ENCODE measurements at regions not wholly inside any gene's neighbourhood (a gene's known extent, or its start where the extent isn't known, plus 50 kb on each side); places are given as distances from the start of the nearest gene placed in this dataset.

GRCh38 chr13:103598671-103599070, 532.5 kb upstream of the SLC10A2 start:
- TF ChIP-seq, protein P1, sequence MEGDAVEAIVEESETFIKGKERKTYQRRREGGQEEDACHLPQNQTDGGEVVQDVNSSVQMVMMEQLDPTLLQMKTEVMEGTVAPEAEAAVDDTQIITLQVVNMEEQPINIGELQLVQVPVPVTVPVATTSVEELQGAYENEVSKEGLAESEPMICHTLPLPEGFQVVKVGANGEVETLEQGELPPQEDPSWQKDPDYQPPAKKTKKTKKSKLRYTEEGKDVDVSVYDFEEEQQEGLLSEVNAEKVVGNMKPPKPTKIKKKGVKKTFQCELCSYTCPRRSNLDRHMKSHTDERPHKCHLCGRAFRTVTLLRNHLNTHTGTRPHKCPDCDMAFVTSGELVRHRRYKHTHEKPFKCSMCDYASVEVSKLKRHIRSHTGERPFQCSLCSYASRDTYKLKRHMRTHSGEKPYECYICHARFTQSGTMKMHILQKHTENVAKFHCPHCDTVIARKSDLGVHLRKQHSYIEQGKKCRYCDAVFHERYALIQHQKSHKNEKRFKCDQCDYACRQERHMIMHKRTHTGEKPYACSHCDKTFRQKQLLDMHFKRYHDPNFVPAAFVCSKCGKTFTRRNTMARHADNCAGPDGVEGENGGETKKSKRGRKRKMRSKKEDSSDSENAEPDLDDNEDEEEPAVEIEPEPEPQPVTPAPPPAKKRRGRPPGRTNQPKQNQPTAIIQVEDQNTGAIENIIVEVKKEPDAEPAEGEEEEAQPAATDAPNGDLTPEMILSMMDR (conservative IDR thresholded peaks at IDR 0.05 in 1 of 2, IDR thresholded peaks at IDR 0.05 in 1 of 2; ENCODE audit: low read depth in 1 of 2, low read length in 2 of 2) = no peak
- no peak for TF ChIP-seq EZH2 (IDR thresholded peaks at IDR 0.05; ENCODE audit: low read length, missing control alignments)
